HG03280 (cell line): ENCODE measurements at regions not wholly inside any gene's neighbourhood (a gene's known extent, or its start where the extent isn't known, plus 50 kb on each side); places are given as distances from the start of the nearest gene placed in this dataset.
"Not testable (repeated sequence)": the region's sequence is repeated elsewhere in the genome, so short reads cannot be mapped to it uniquely, and the experiment has no call there.

Experiments
- ATAC-seq: cut with Tn5 transposase; IDR thresholded peaks from one replicate; pipeline ENCODE4 v1.9.1; 2021; ENCODE audit warnings: mild to moderate bottlenecking, moderate library complexity; ENCODE audit not compliant: unreplicated experiment

- ATAC-seq: no peak
Observed at GRCh38 chr13:90444232-90444631, 903.3 kb upstream of the MIR17HG start.

GRCh38 chr13:90445179-90445578, 902.3 kb upstream of the MIR17HG start:
- no peak for ATAC-seq

- ATAC-seq: no peak
Observed at GRCh38 chr13:90447034-90447733, 900.3 kb upstream of the MIR17HG start.

- ATAC-seq: no peak
Observed at GRCh38 chr13:90447734-90448101, 899.8 kb upstream of the MIR17HG start.

- no peak for ATAC-seq
Observed at GRCh38 chr13:90448466-90449037, 898.9 kb upstream of the MIR17HG start.

GRCh38 chr13:90453342-90453741, 894.1 kb upstream of the MIR17HG start:
- ATAC-seq: no peak

GRCh38 chr13:90454002-90454636, 893.4 kb upstream of the MIR17HG start:
- ATAC-seq: no peak

GRCh38 chr13:90455067-90455466, 892.4 kb upstream of the MIR17HG start:
- no peak for ATAC-seq

GRCh38 chr13:90455823-90456222, 891.7 kb upstream of the MIR17HG start:
- ATAC-seq: no peak

- no peak for ATAC-seq
Observed at GRCh38 chr13:90461398-90461797, 886.1 kb upstream of the MIR17HG start.

- ATAC-seq: no peak
Observed at GRCh38 chr13:90477216-90477615, 870.3 kb upstream of the MIR17HG start.

GRCh38 chr13:90483906-90484305, 863.6 kb upstream of the MIR17HG start:
- no peak for ATAC-seq

- no peak for ATAC-seq
Observed at GRCh38 chr13:90485436-90485835, 862.1 kb upstream of the MIR17HG start.

- ATAC-seq: no peak
Observed at GRCh38 chr13:90492872-90493271, 854.6 kb upstream of the MIR17HG start.

- ATAC-seq: no peak
Observed at GRCh38 chr13:90493667-90494066, 853.8 kb upstream of the MIR17HG start.

GRCh38 chr13:90494849-90495248, 852.6 kb upstream of the MIR17HG start:
- ATAC-seq: not testable (repeated sequence)

GRCh38 chr13:90498096-90498495, 849.4 kb upstream of the MIR17HG start:
- no peak for ATAC-seq

GRCh38 chr13:90498816-90499215, 848.7 kb upstream of the MIR17HG start:
- no peak for ATAC-seq

- ATAC-seq: no peak
Observed at GRCh38 chr13:90500569-90500968, 846.9 kb upstream of the MIR17HG start.

- no peak for ATAC-seq
Observed at GRCh38 chr13:90502153-90502552, 845.3 kb upstream of the MIR17HG start.

- ATAC-seq: no peak
Observed at GRCh38 chr13:90502762-90503161, 844.7 kb upstream of the MIR17HG start.

- ATAC-seq: no peak
Observed at GRCh38 chr13:90510319-90510718, 837.2 kb upstream of the MIR17HG start.
